ENCODE measurements at regions not wholly inside any gene's neighbourhood (a gene's known extent, or its start where the extent isn't known, plus 50 kb on each side); places are given as distances from the start of the nearest gene placed in this dataset.

DNA sequence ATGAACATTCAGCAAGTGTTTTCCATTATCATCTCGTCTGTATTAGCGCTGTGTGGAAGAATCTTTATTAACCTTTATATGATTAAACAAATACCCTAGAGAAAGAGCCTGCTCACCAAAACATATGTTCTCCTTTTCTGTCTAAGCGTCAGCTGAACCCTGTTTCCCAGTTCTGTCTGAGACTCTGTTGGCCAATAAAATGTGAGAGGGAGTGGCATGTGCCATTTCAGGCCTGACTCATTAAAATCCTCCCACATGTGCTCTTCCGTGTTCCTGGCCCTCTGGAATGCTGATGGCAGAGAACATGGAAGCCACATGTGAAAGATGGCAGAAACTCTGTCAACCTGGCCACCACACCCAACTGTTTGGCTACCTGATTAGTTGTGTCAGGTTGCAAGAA lies 181.9 kb upstream of the EDNRB start:
- TF ChIP-seq, protein P1, sequence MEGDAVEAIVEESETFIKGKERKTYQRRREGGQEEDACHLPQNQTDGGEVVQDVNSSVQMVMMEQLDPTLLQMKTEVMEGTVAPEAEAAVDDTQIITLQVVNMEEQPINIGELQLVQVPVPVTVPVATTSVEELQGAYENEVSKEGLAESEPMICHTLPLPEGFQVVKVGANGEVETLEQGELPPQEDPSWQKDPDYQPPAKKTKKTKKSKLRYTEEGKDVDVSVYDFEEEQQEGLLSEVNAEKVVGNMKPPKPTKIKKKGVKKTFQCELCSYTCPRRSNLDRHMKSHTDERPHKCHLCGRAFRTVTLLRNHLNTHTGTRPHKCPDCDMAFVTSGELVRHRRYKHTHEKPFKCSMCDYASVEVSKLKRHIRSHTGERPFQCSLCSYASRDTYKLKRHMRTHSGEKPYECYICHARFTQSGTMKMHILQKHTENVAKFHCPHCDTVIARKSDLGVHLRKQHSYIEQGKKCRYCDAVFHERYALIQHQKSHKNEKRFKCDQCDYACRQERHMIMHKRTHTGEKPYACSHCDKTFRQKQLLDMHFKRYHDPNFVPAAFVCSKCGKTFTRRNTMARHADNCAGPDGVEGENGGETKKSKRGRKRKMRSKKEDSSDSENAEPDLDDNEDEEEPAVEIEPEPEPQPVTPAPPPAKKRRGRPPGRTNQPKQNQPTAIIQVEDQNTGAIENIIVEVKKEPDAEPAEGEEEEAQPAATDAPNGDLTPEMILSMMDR (IDR thresholded peaks at IDR 0.05): no peak
- no peaks in the 10 kb centered on the region for H3K4me1 ChIP-seq
- H3K4me3 ChIP-seq: no peak overlapping the region
- H3K9me3 ChIP-seq: no peaks in the 10 kb centered on the region
- H3K27me3 ChIP-seq: no peaks in the 10 kb centered on the region
- no peaks in the 10 kb centered on the region for H3K36me3 ChIP-seq
- no peak for DNase-seq
- intact Hi-C loops (cut with DNase I; ENCODE audit: low total_unique reads): no loop called here
- no peak overlapping the region for H3K27ac ChIP-seq

DNA sequence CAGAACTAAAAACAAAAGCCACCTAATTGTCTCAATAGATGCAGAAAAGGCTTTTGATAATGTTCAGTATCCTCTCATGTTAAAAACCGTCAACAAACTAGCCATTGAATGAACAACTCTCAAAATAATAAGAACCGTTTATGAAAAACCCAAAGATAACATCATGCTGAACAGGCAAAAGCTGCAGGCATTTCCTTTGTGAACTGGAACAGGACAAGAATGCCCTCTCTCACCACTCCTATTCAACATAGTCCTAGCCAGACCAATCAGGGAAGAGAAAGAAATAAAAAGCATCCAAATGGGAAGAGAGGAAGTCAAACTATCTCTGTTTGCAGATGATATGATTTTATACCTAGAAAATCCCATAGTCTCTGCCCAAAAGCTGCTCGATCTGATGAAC lies 179.6 kb upstream of the EDNRB start:
- no peak for DNase-seq
- intact Hi-C loops (cut with DNase I; ENCODE audit: low total_unique reads): no loop called here
- no peaks in the 10 kb centered on the region for H3K9me3 ChIP-seq

DNA sequence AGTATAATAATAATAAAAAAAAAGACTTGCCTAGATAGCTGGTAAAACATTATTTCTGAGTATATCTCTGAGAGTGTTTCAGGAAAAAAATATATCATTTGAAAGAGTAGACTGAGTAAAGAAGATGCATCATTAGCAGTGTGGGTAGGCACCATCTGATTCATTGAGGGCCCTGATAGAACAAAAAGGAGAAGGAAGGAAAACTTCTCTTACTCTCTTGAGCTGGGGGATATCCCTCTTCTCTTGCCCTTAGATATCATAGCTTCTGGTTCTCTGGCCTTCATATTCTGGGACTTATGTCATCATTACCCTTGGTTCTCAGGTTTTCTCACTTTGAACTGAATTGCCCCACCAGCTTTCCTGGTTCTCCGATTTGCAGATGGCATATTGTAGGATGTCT lies 177.6 kb upstream of the EDNRB start:
- no peak overlapping the region for H3K27ac ChIP-seq
- intact Hi-C loops (cut with DNase I; ENCODE audit: low total_unique reads): no loop called here
- no peaks in the 10 kb centered on the region for H3K9me3 ChIP-seq
- no peak overlapping the region for H3K4me3 ChIP-seq
- H3K27me3 ChIP-seq: no peaks in the 10 kb centered on the region
- no peaks in the 10 kb centered on the region for H3K36me3 ChIP-seq
- TF ChIP-seq, protein P1 (IDR thresholded peaks at IDR 0.05): no peak
- no peaks in the 10 kb centered on the region for H3K4me1 ChIP-seq
- DNase-seq: no peak

More for the DNA sequence above, 179.6 kb upstream of the EDNRB start:
- Histone ChIP-seq H3K4me1 (no peaks in the 10 kb centered on the region), H3K4me3 (no peak overlapping the region), H3K27ac (no peak overlapping the region), H3K27me3 (no peaks in the 10 kb centered on the region), H3K36me3 (no peaks in the 10 kb centered on the region)
- TF ChIP-seq, protein P1 (IDR thresholded peaks at IDR 0.05): no peak

DNA sequence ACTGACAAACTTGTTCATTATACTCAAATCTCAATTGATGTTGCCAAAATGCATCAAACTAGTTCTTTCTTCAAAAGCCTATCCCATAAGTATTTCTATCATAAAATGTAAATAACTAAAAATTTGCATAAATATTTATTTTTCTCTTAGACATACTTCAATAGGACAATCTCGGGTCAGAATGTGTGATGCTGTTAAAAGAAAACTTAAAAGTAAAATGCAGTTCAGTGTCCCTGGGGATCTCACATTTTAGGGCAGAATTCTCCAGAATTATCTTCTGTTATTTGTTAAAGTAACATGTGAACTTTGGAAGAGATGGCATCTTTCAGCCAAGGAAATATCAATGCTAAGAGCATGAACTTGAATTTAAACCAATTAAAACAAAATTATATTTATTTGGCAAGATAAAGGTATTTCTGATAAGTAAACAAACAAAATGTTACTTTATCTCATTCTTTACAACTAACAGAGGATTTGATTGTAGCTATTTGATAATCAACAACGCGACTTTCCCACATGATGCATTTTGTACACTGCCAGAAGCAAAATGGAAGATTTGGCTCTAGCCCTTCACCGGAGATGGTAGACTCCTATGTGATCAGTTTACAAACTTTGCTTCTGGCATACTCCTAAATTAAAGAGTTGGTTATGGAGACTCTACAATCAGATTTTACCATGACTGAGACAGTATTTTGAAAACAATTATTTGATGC lies 169.5 kb upstream of the EDNRB start:
- H3K36me3 ChIP-seq: no peaks in the 10 kb centered on the region
- H3K4me1 ChIP-seq: no peaks in the 10 kb centered on the region
- no peaks in the 10 kb centered on the region for H3K27me3 ChIP-seq
- DNase-seq: no peak
- TF ChIP-seq, protein P1 (IDR thresholded peaks at IDR 0.05): no peak
- no peaks in the 10 kb centered on the region for H3K9me3 ChIP-seq
- intact Hi-C loops (cut with DNase I; ENCODE audit: low total_unique reads): no loop called here
- no peak overlapping the region for H3K27ac ChIP-seq
- no peak overlapping the region for H3K4me3 ChIP-seq

DNA sequence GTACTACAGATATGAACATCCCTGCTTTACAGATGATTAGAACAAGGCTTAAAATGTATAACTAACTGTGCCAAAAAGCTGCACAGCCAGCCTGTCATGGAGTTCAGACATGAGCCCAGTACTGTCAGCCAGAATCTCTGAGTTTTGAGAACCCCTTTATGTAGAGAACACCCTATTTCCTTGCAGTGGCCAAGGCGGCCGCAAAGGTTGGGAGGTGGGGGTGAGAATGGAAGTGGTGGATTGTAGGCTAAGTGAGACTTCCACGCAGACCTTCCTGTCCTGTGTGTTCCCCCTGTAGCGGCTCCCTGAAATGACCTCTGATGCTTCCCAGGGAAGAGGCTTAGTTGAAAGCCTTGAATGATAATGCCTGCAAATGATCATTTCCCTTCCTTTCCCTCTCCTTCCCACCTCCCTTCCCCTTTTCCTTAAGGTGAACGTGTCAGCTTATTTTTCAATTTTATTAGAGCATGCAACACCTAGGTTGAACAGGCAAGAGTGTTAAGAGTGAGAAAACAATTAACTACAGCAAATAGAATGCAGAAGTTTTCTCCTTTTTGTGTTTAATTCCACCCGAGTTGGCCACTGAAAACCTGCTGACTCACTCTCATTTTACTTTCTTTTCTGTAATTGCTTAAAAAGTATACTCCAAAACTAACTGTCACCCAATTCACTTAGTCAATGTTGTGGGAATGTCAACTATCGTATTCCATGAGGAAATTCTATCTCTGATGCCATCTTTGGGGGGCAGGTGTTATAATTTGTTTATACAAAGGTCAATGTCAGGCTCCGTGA lies 167.0 kb upstream of the EDNRB start:
- peaks cover 0 to 4% (median 2%) of the 10 kb centered on the region in 3 donors for H3K9me3 ChIP-seq
- intact Hi-C loops (cut with DNase I; ENCODE audit: low total_unique reads): no loop called here
- no peaks in the 10 kb centered on the region for H3K36me3 ChIP-seq
- no peaks in the 10 kb centered on the region for H3K4me1 ChIP-seq
- DNase-seq: no peak
- no peak overlapping the region for H3K4me3 ChIP-seq
- H3K27me3 ChIP-seq: no peaks in the 10 kb centered on the region
- TF ChIP-seq, protein P1 (IDR thresholded peaks at IDR 0.05): no peak
- no peak overlapping the region for H3K27ac ChIP-seq

Data from tibial artery (tissue), 4 donors.